SU-DHL-6 (cell line): ENCODE measurements at regions not wholly inside any gene's neighbourhood (a gene's known extent, or its start where the extent isn't known, plus 50 kb on each side); places are given as distances from the start of the nearest gene placed in this dataset.

ENCODE experiments used
- H2AFZ ChIP-seq: fragments of 200-600 bp; sonication (generic); 2 replicates; pipeline ENCODE4 v1.6.1; 2014; ENCODE audit warnings: low read depth, mild to moderate bottlenecking, moderate library complexity, mixed read lengths, antibody characterized with exemption, low read length; ENCODE audit not compliant: severe bottlenecking
- H3F3A ChIP-seq: fragments of 200-600 bp; shearing (Covaris generic); 2 replicates; pipeline ENCODE4 v1.6.0; 2016; ENCODE audit warnings: antibody characterized with exemption, mild to moderate bottlenecking; ENCODE audit not compliant: insufficient read depth
- H3K27ac ChIP-seq: fragments of 200-600 bp; sonication (generic); 2 replicates; pipeline ENCODE4 v1.5.1; 2016; ENCODE audit warnings: low read depth, mild to moderate bottlenecking, low read length, moderate library complexity, mixed read lengths
- H3K27me3 ChIP-seq: fragments of 200-600 bp; sonication (generic), shearing (Covaris generic); 2 replicates; pipeline ENCODE4 v1.6.0; 2014; ENCODE audit warnings: mild to moderate bottlenecking, low read length
- H3K36me3 ChIP-seq: fragments of 200-600 bp; sonication (generic); 2 replicates; pipeline ENCODE4 v1.6.1; 2014; ENCODE audit warnings: mild to moderate bottlenecking, low read length, mixed read lengths
- H3K4me2 ChIP-seq: fragments of 300-600, 200-600 bp; shearing (Covaris generic), sonication (generic); 2 replicates; pipeline ENCODE4 v1.6.0; 2014; ENCODE audit warnings: low read length, low read depth, mild to moderate bottlenecking; ENCODE audit not compliant: poor library complexity, severe bottlenecking
- H3K4me3 ChIP-seq: fragments of 200-600 bp; sonication (generic); 2 replicates; pipeline ENCODE4 v1.5.1; 2014; ENCODE audit warnings: antibody characterized with exemption, low read length, mild to moderate bottlenecking, mixed read lengths; ENCODE audit not compliant: insufficient read depth, poor library complexity, severe bottlenecking
- H3K79me2 ChIP-seq: fragments of 200-600 bp; sonication (generic); 2 replicates; pipeline ENCODE4 v1.6.1; 2014; ENCODE audit warnings: mild to moderate bottlenecking, low read length, moderate library complexity; ENCODE audit not compliant: insufficient read depth
- H3K9ac ChIP-seq: fragments of 200-600 bp; sonication (generic); 2 replicates; pipeline ENCODE4 v1.7.0; 2014; ENCODE audit warnings: mild to moderate bottlenecking, low read length
- H3K9me2 ChIP-seq: fragments of 200-600 bp; sonication (generic); replicated peaks from 2 replicates; pipeline ENCODE4 v1.6.1; 2014; ENCODE audit warnings: low read length; ENCODE audit not compliant: insufficient read depth
- H3K9me3 ChIP-seq: fragments of 200-600 bp; sonication (generic); 2 replicates; pipeline ENCODE4 v1.6.1; 2014; ENCODE audit warnings: low read length, mixed read lengths; ENCODE audit not compliant: insufficient read depth
- H4K20me1 ChIP-seq: fragments of 200-600 bp; sonication (generic); 2 replicates; pipeline ENCODE4 v1.6.1; 2014; ENCODE audit warnings: low read depth, mild to moderate bottlenecking, antibody characterized with exemption, low read length, moderate library complexity, mixed read lengths
- CTCF ChIP-seq: fragments of 200-600 bp; sonication (generic); IDR thresholded peaks from one replicate; pipeline ENCODE4 v1.5.1; 2017; ENCODE audit warnings: antibody characterized with exemption, mild to moderate bottlenecking, low read length, moderate library complexity; ENCODE audit not compliant: insufficient read depth, poor library complexity, severe bottlenecking
- EZH2phosphoT487 ChIP-seq: fragments of 200-600 bp; sonication (generic), shearing (Covaris generic); conservative IDR thresholded peaks from 2 replicates; pipeline ENCODE4 v1.6.1; 2018; ENCODE audit warnings: mild to moderate bottlenecking, antibody characterized with exemption, low read length, moderate library complexity, mixed read lengths

GRCh38 chr5:102654559-102655349 lies 100.4 kb upstream of the PAM start:
- Histone ChIP-seq H3K9me2 (no peaks in the 10 kb centered on the region; the same call in 1 of the 2 replicates), H3K27ac (no peak overlapping the region), H3K9ac (no peak overlapping the region), H4K20me1 (no peaks in the 10 kb centered on the region), H3K9me3 (no peaks in the 10 kb centered on the region), H3K36me3 (no peaks in the 10 kb centered on the region), H3K4me3 (no peak overlapping the region), H3F3A (no peaks in the 10 kb centered on the region), H3K4me2 (no peak overlapping the region), H3K27me3 (no peaks in the 10 kb centered on the region), H2AFZ (no peak overlapping the region), H3K79me2 (no peaks in the 10 kb centered on the region)
- no peak for TF ChIP-seq CTCF
- TF ChIP-seq EZH2phosphoT487 = no peak

- no peak overlapping the region for H3K27ac ChIP-seq
- H3K4me2 ChIP-seq = no peak overlapping the region
- H3K9ac ChIP-seq = no peak overlapping the region
- TF ChIP-seq EZH2phosphoT487 (no peak), CTCF (no peak)
- no peak overlapping the region for H2AFZ ChIP-seq
- no peaks in the 10 kb centered on the region for H3K9me3 ChIP-seq
- H3F3A ChIP-seq = no peaks in the 10 kb centered on the region
- H3K9me2 ChIP-seq = no peaks in the 10 kb centered on the region
- no peak overlapping the region for H3K4me3 ChIP-seq
- no peaks in the 10 kb centered on the region for H4K20me1 ChIP-seq
- no peaks in the 10 kb centered on the region for H3K27me3 ChIP-seq
- H3K36me3 ChIP-seq = no peaks in the 10 kb centered on the region
- H3K79me2 ChIP-seq = no peaks in the 10 kb centered on the region
Measured at GRCh38 chr5:102659151-102659550, 96.0 kb upstream of the PAM start.

GRCh38 chr5:102660111-102660510 lies 95.0 kb upstream of the PAM start:
- Histone ChIP-seq H3K79me2 (no peaks in the 10 kb centered on the region), H3K9ac (no peak overlapping the region), H4K20me1 (no peaks in the 10 kb centered on the region), H3F3A (no peaks in the 10 kb centered on the region), H3K4me3 (no peak overlapping the region), H3K36me3 (no peaks in the 10 kb centered on the region), H3K9me2 (no peaks in the 10 kb centered on the region), H3K4me2 (no peak overlapping the region), H2AFZ (no peak overlapping the region), H3K27me3 (no peaks in the 10 kb centered on the region), H3K27ac (no peak overlapping the region), H3K9me3 (no peaks in the 10 kb centered on the region)
- TF ChIP-seq CTCF (no peak), EZH2phosphoT487 (no peak)
